ENCODE measurements at regions not wholly inside any gene's neighbourhood (a gene's known extent, or its start where the extent isn't known, plus 50 kb on each side); places are given as distances from the start of the nearest gene placed in this dataset.

DNA sequence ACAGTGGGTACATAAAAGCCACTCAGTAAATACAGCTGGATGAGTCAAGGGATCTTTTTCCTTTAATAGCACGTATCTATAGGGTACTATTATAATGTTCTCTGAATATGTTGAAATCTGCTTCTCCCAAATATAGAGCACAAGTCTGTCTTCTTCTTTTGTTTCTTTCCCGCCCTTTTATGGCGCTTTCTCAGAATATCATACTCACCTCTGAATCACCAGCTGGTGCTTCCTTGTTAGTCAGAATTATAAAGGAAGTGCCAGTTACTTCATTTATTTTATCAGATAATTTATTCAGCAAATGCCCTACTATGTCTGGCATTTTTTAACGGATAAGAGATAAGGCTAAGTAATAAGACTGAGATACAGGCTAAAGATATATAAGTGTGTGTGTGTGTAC lies 772.9 kb downstream of the SORCS3 start:
- TF ChIP-seq JUN (IDR thresholded peaks at IDR 0.05) (no peak), RCOR1 (IDR thresholded peaks at IDR 0.05; ENCODE audit: low read depth, low read length) (no peak), POLR2A (IDR thresholded peaks at IDR 0.05; ENCODE audit: low read length) (no peak), CHD4 (IDR thresholded peaks at IDR 0.05; ENCODE audit: borderline replicate concordance) (no peak), MYC (IDR thresholded peaks at IDR 0.05; ENCODE audit: borderline replicate concordance, low read length) (no peak), MAZ (IDR thresholded peaks at IDR 0.05; ENCODE audit: borderline replicate concordance, low read depth, low read length) (no peak), SMC3 (IDR thresholded peaks at IDR 0.05) (no peak), TP53 (CRISPR knock-in tag; IDR thresholded peaks at IDR 0.05) (no peak), POLR2AphosphoS2 (conservative IDR thresholded peaks at IDR 0.05; ENCODE audit: low read length) (no peak)
- TF ChIP-seq, protein P1, sequence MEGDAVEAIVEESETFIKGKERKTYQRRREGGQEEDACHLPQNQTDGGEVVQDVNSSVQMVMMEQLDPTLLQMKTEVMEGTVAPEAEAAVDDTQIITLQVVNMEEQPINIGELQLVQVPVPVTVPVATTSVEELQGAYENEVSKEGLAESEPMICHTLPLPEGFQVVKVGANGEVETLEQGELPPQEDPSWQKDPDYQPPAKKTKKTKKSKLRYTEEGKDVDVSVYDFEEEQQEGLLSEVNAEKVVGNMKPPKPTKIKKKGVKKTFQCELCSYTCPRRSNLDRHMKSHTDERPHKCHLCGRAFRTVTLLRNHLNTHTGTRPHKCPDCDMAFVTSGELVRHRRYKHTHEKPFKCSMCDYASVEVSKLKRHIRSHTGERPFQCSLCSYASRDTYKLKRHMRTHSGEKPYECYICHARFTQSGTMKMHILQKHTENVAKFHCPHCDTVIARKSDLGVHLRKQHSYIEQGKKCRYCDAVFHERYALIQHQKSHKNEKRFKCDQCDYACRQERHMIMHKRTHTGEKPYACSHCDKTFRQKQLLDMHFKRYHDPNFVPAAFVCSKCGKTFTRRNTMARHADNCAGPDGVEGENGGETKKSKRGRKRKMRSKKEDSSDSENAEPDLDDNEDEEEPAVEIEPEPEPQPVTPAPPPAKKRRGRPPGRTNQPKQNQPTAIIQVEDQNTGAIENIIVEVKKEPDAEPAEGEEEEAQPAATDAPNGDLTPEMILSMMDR (IDR thresholded peaks at IDR 0.05), result no peak
- TF ChIP-seq, protein P2, sequence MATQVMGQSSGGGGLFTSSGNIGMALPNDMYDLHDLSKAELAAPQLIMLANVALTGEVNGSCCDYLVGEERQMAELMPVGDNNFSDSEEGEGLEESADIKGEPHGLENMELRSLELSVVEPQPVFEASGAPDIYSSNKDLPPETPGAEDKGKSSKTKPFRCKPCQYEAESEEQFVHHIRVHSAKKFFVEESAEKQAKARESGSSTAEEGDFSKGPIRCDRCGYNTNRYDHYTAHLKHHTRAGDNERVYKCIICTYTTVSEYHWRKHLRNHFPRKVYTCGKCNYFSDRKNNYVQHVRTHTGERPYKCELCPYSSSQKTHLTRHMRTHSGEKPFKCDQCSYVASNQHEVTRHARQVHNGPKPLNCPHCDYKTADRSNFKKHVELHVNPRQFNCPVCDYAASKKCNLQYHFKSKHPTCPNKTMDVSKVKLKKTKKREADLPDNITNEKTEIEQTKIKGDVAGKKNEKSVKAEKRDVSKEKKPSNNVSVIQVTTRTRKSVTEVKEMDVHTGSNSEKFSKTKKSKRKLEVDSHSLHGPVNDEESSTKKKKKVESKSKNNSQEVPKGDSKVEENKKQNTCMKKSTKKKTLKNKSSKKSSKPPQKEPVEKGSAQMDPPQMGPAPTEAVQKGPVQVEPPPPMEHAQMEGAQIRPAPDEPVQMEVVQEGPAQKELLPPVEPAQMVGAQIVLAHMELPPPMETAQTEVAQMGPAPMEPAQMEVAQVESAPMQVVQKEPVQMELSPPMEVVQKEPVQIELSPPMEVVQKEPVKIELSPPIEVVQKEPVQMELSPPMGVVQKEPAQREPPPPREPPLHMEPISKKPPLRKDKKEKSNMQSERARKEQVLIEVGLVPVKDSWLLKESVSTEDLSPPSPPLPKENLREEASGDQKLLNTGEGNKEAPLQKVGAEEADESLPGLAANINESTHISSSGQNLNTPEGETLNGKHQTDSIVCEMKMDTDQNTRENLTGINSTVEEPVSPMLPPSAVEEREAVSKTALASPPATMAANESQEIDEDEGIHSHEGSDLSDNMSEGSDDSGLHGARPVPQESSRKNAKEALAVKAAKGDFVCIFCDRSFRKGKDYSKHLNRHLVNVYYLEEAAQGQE (IDR thresholded peaks at IDR 0.05), result no peak
- TF ChIP-seq, protein P3, sequence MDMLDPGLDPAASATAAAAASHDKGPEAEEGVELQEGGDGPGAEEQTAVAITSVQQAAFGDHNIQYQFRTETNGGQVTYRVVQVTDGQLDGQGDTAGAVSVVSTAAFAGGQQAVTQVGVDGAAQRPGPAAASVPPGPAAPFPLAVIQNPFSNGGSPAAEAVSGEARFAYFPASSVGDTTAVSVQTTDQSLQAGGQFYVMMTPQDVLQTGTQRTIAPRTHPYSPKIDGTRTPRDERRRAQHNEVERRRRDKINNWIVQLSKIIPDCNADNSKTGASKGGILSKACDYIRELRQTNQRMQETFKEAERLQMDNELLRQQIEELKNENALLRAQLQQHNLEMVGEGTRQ (IDR thresholded peaks at IDR 0.05), result no peak
